SK-N-DZ (cell line): ENCODE measurements at regions not wholly inside any gene's neighbourhood (a gene's known extent, or its start where the extent isn't known, plus 50 kb on each side); places are given as distances from the start of the nearest gene placed in this dataset.
A peak's percentile ranks its signal among the peaks of the same experiment; 100 is the strongest.
"Not testable (repeated sequence)": the region's sequence is repeated elsewhere in the genome, so short reads cannot be mapped to it uniquely, and the experiment has no call there.

Experiments used
- DNase-seq: peaks from one replicate; pipeline ENCODE4 v3.0.0-alpha.2; 2015; ENCODE audit warnings: low spot score

GRCh38 chr14:59004012-59004411 lies 184.5 kb upstream of the DAAM1 start:
- no peak for DNase-seq

- not testable (repeated sequence) for DNase-seq
Observed at GRCh38 chr14:59006179-59006578, 182.3 kb upstream of the DAAM1 start.

DNA sequence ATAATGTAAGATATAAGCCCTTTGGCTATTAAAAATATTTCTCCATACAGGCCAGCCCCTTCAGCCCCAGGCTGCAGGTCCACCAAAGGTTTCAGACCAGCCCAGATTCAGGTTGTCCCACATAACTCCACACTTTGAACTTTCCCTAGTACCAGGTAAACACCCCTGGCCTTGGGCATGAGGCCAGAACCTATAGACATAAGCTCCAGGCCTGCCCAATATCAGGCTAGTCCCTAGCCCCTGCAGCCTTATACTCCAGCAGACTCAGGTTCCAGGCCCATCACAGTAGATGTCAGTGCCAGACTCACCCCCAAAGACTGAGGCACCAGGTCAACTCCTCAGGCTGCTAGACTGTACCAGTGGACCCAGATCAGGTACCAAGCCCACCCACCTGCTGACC lies 178.5 kb upstream of the DAAM1 start:
- DNase-seq = no peak

GRCh38 chr14:59013672-59014298 lies 174.7 kb upstream of the DAAM1 start:
- no peak for DNase-seq

DNA sequence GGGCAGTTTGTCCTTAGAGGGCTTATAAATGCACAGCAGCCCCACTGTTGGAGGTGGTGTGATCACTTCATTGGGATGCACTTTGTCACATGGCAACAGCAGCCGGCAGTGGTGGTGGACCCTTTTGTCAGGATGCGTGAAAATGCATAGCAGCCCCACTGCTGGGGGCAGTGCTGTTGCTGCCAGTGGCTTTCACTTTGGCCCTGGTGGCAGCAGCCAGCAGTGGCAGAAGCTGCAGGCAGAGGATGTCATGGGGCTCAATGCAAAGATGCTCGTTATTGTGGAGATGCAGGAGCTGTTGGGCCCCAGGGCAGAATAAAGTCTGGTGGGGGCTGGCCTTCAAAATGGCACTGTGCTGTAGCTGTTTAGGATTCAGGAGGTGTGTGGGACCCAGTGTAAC lies 173.0 kb upstream of the DAAM1 start:
- DNase-seq = no peak

GRCh38 chr14:59017285-59017965 lies 171.0 kb upstream of the DAAM1 start:
- peak; percentile 11 for DNase-seq

- DNase-seq = no peak
Observed at GRCh38 chr14:59018460-59018859, 170.0 kb upstream of the DAAM1 start.

DNA sequence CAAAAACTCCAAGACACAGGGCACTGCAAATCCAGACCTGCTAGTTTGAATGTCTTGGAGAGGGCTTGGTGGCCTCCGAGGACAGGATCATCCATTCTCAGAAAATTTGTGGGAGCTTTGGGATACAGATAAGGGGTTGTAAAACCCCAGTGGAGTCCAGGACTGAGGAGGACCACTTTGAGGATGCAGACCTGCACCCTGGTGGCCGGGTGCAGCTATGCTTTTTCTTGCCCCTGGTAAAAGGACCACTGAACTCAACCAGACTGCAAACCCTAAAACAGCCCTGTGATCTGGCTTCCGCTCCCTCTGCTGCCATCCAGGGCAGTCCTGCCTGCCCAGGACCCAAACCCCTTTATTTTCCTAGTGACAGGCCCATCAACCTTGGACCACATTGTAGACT lies 169.5 kb upstream of the DAAM1 start:
- peak; percentile 27 for DNase-seq

- DNase-seq = peak; percentile 18
Observed at GRCh38 chr14:59020382-59020781, 168.1 kb upstream of the DAAM1 start.

DNA sequence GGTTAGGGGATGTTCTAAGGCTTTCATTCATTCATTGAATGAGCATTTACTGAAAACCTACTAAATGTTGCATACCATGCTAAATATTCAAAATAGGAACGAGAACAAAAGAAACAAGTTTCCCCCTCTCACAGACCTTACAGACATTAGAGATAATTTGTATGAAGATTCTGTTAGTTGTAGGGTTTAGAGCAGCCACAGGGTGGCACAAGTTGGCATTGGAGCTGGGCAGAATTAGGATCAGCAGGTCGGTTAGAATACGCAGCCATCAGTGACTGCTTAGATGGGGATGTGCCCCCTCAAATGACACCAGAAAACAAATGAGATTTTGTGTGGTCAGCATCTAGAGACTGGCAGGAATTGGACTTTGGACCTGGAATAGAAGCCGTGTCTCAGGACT lies 166.3 kb upstream of the DAAM1 start:
- no peak for DNase-seq

- no peak for DNase-seq
Observed at GRCh38 chr14:59026081-59026480, 162.4 kb upstream of the DAAM1 start.

DNA sequence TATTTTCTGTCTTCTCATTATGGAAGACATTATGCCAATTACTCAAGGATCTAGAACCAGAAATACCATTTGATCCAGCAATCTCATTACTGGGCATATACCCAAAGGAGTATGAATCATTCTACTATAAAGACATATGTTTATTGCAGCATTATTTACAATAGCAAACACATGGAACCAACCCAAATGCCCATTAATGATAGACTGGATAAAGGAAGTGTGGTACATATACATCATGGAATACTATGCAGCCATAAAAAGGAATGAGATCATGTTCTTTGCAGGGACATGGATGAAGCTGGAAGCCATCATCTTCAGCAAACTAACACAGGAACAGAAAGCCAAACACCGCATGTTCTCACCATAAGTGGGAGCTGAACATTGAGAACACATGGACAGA lies 161.8 kb upstream of the DAAM1 start:
- not testable (repeated sequence) for DNase-seq

DNA sequence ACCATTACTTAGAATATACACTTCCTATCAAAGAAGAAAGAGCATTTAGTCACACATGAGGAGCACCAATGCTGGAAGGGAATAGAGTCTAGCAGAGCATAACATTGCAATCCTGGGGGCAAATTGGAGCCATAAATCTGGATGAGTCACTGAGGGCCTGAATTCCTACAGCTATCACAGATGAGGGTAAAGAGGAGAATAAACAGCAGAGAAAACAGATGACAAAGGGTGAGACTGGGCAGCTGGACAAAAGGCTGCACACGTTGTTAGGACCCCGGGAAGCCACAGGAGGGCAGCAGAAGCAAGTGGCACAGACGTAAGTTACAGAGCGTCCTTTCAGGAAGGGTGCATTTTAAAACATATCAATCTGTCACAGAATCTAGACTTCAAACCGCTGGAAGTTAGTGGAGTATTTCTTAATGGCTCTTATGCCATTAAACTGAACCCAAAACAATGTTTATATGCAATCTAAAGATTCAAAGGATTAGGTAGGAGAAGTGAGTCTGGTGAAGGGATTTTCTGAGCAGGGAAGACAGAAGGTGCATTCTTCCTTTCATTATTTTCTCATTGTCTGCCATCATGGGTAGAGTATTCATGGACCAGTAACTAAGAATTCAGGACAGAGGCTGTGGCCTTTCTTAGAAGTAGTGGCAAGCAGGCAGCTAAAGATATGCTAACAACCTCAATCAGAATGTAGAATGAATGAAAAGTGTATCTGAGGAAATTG lies 159.8 kb upstream of the DAAM1 start:
- peak; percentile 78 for DNase-seq

GRCh38 chr14:59032826-59033225 lies 155.6 kb upstream of the DAAM1 start:
- no peak for DNase-seq

DNA sequence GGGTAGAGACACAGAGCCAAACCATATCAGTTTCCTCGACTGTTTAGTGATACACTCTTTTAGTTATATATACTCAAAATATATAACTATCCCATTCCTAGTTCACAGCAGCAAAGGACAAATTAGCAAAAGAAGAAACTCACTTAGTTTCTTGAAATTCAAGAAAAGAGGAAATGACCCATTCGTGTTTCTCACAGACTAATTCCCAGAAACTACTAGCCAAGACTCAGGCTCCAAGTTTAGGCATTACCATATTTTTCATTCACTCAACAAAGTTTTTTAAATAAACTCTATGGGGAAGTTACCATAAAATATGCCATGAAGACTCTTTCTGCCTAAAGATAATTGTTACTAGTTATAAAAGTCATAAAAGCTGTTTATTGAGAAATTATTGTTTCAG lies 152.3 kb upstream of the DAAM1 start:
- DNase-seq = no peak

- DNase-seq = no peak
Observed at GRCh38 chr14:59037086-59037485, 151.4 kb upstream of the DAAM1 start.

- DNase-seq = no peak
Observed at GRCh38 chr14:59037620-59038019, 150.8 kb upstream of the DAAM1 start.

DNA sequence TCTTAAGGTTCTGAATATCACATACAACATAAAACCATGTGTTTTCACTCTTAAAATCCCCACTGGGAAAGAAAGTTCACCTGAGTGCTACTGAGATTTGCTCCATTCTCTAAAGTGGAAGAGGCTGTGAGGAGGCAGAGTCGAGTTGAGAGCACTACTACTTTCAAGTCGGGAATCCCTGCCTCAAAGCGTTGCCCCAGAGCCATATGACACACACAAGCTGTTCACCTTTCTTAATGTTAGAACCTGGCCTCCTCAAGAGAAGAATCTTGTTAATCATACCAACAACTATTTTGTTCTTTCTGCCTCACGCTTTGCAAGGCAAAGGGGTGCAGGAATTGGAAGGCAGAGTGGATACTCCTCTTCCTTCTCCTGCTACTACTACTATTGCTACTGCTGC lies 149.7 kb upstream of the DAAM1 start:
- DNase-seq = no peak

DNA sequence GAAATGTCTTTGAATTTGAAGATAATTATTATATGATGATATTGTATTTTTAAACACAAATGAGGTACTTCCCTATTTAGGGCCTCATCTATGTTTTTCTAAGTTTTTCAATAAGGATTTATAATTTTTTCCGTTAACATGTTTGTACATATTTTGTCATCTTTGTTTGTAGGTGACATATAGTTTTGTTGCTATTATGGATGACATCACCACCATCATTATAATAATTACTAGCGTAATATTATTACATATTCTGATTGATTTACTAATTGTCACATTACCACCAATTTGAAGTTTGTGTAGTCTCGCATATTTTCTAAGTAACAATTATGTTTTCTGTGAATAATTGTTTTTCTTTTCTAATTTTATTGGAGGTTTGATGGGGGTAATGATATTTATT lies 147.2 kb upstream of the DAAM1 start:
- no peak for DNase-seq

- DNase-seq = no peak
Observed at GRCh38 chr14:59044707-59045106, 143.8 kb upstream of the DAAM1 start.

- no peak for DNase-seq
Observed at GRCh38 chr14:59046746-59047145, 141.7 kb upstream of the DAAM1 start.

DNA sequence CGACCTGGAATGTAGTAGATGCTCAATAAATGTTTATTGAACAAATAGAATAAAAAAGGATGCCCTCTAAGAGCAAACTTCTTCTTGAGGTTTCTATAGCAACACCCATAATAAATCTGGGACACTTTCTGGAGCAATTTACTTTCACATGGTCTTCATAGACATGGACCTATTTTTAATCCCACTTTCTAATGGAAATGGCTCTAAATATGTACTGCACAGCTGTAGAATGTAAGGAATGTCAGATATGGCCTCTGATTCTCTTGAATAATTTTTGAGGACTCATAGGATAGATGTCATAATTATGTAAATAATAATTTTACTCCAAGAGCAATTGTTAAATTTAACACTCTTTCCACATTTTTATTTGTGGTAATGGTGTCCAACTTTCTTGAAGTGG lies 133.5 kb upstream of the DAAM1 start:
- DNase-seq = no peak

- DNase-seq = peak; percentile 37
Observed at GRCh38 chr14:59055439-59056045, 132.9 kb upstream of the DAAM1 start.
